ENCODE measurements at regions not wholly inside any gene's neighbourhood (a gene's known extent, or its start where the extent isn't known, plus 50 kb on each side); places are given as distances from the start of the nearest gene placed in this dataset.

DNA sequence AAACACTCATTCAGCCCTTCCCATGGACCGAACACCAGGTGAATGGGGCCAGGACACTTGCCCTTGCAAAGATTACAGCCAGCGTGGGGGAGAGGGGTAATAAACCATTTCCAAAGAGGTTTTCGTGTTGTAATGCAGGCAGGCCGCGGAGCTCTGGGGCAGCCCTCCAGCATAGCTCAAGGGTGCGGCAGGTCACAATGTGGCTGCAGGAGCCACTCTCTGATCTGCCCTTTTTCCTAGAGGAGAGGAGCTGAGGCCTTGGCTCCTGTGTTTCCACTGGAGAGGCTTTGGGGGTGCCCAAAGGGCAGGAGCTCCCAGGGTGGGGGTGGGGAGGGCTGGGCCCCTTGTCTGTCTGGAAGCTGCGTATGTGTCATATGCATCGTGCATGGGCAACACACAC, 134.2 kb upstream of the NECTIN1 start:
- TF ChIP-seq, protein P1, sequence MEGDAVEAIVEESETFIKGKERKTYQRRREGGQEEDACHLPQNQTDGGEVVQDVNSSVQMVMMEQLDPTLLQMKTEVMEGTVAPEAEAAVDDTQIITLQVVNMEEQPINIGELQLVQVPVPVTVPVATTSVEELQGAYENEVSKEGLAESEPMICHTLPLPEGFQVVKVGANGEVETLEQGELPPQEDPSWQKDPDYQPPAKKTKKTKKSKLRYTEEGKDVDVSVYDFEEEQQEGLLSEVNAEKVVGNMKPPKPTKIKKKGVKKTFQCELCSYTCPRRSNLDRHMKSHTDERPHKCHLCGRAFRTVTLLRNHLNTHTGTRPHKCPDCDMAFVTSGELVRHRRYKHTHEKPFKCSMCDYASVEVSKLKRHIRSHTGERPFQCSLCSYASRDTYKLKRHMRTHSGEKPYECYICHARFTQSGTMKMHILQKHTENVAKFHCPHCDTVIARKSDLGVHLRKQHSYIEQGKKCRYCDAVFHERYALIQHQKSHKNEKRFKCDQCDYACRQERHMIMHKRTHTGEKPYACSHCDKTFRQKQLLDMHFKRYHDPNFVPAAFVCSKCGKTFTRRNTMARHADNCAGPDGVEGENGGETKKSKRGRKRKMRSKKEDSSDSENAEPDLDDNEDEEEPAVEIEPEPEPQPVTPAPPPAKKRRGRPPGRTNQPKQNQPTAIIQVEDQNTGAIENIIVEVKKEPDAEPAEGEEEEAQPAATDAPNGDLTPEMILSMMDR (IDR thresholded peaks at IDR 0.05; ENCODE audit: low read depth, low read length, missing control alignments): no peak
- no peak overlapping the region for H3K4me3 ChIP-seq (replicated peaks; ENCODE audit: low read depth, low read length)
- no peak for DNase-seq (ENCODE audit: extremely low read depth, low read depth)

GRCh38 chr11:119861160-119861559, 132.2 kb upstream of the NECTIN1 start:
- TF ChIP-seq, protein P1 (IDR thresholded peaks at IDR 0.05; ENCODE audit: low read depth, low read length, missing control alignments): no peak
- DNase-seq (ENCODE audit: extremely low read depth, low read depth): no peak
- H3K4me3 ChIP-seq (replicated peaks; ENCODE audit: low read depth, low read length): no peak overlapping the region

DNA sequence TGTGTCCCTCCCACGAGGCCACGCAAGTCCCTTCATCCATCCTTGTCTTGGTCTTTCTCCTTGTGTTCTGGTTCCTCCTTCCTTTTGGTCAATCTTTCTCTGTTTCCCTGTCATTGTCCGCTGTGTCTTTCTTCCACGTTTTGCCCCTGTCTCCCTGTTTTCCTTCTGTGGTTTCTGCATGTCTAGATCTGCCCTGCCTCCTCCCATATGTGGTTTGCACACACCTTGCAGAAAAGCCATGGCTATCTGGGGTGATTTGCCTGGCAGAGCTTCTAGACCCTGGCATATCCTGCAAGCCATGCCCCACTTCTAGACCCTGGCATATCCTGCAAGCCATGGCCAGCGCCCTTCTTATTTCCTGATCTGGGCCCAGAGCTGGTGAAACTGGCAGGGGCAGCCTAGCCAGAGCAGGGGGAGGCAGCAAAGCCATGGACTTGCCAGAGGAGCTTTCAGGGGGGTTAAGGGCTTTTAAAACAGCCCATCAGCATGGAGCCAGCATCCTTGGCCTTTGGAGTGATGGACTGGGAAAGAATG, 131.6 kb upstream of the NECTIN1 start:
- DNase-seq (ENCODE audit: extremely low read depth, low read depth): no peak
- TF ChIP-seq, protein P1 (IDR thresholded peaks at IDR 0.05; ENCODE audit: low read depth, low read length, missing control alignments): no peak

DNA sequence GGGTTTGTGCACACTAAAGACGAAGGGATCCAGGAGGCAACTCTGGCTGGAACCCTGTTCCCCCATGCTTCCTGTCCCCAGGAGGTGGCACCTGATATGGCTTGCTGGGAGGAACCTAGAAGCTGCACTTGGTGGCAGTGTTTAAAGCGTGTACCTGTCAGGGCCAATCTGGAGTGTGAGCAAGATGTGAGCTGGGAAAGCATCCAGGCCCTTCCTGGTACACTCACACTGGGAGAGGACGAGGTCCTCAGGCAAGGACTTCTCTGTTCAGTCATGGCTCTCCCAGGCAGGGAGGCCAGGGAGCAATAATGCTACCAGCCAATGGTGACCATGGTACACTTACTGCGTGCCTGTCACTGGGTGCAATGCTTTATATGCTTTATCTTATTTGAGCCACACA, 130.7 kb upstream of the NECTIN1 start:
- TF ChIP-seq, protein P1 (IDR thresholded peaks at IDR 0.05; ENCODE audit: low read depth, low read length, missing control alignments): no peak
- DNase-seq (ENCODE audit: extremely low read depth, low read depth): no peak

More for the DNA sequence above, 131.6 kb upstream of the NECTIN1 start:
- no peak overlapping the region for H3K4me3 ChIP-seq (replicated peaks; ENCODE audit: low read depth, low read length)

DNA sequence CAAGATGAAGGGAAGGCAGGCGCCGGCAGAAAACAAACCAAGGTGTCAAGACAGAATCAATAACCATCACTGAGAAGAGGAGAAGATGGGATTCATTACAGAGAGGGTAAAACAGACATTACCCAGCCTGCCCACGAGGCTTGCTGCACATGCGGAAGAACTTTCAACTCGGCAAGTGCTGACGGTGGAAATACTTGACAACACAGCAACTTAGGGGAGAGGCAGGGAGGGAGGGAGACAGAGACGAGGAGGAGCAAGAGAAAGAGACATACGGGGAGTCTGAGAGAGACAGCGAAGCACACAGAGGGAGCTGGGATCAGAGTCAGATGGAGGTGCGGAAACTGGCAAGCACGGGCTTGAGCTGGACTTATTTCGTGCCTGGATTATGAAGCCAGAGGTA, 129.3 kb upstream of the NECTIN1 start:
- H3K4me3 ChIP-seq (replicated peaks; ENCODE audit: low read depth, low read length): no peak overlapping the region
- TF ChIP-seq, protein P1 (IDR thresholded peaks at IDR 0.05; ENCODE audit: low read depth, low read length, missing control alignments): no peak
- DNase-seq (ENCODE audit: extremely low read depth, low read depth): no peak

More for the DNA sequence above, 130.7 kb upstream of the NECTIN1 start:
- no peak overlapping the region for H3K4me3 ChIP-seq (replicated peaks; ENCODE audit: low read depth, low read length)

- DNase-seq (ENCODE audit: extremely low read depth, low read depth): no peak
- TF ChIP-seq, protein P1 (IDR thresholded peaks at IDR 0.05; ENCODE audit: low read depth, low read length, missing control alignments): no peak
- no peak overlapping the region for H3K4me3 ChIP-seq (replicated peaks; ENCODE audit: low read depth, low read length)
Observed at GRCh38 chr11:119856681-119857485, 127.9 kb upstream of the NECTIN1 start.

Measured in HFF-Myc (cell line).